22Rv1 (cell line): ENCODE measurements at regions not wholly inside any gene's neighbourhood (a gene's known extent, or its start where the extent isn't known, plus 50 kb on each side); places are given as distances from the start of the nearest gene placed in this dataset.

ENCODE experiments used
- H3K27ac ChIP-seq: fragments of 450-650 bp; 2 replicates; pipeline ENCODE4 v1.5.1; 2017
- CTCF ChIP-seq: fragments of 450-650 bp; IDR thresholded peaks from 2 replicates; pipeline ENCODE4 v1.5.1; 2017; ENCODE audit warnings: mild to moderate bottlenecking
- ZFX ChIP-seq: fragments of 450-650 bp; IDR thresholded peaks from 2 replicates; pipeline ENCODE4 v1.6.1; 2017; ENCODE audit warnings: antibody characterized with exemption, borderline replicate concordance

- no peak overlapping the region for H3K27ac ChIP-seq
- TF ChIP-seq ZFX (no peak), CTCF (no peak)
Observed at GRCh38 chr7:39808796-39809481, 141.1 kb upstream of the CDK13 start.

GRCh38 chr7:39810204-39810642 lies 139.8 kb upstream of the CDK13 start:
- H3K27ac ChIP-seq: no peak overlapping the region
- TF ChIP-seq ZFX (no peak), CTCF (peak; percentile 13; the same call in 1 of the 2 replicates)

- no peak overlapping the region for H3K27ac ChIP-seq
- TF ChIP-seq ZFX (no peak), CTCF (no peak)
Observed at GRCh38 chr7:39810710-39811109, 139.3 kb upstream of the CDK13 start.

- TF ChIP-seq CTCF: no peak
- TF ChIP-seq ZFX: no peak
- no peak overlapping the region for H3K27ac ChIP-seq
Observed at GRCh38 chr7:39811161-39811614, 138.9 kb upstream of the CDK13 start.

- no peak overlapping the region for H3K27ac ChIP-seq
- no peak for TF ChIP-seq ZFX
- TF ChIP-seq CTCF: no peak
Observed at GRCh38 chr7:39816462-39817060, 133.5 kb upstream of the CDK13 start.

GRCh38 chr7:39819514-39819913 lies 130.5 kb upstream of the CDK13 start:
- no peak overlapping the region for H3K27ac ChIP-seq
- TF ChIP-seq CTCF (no peak), ZFX (no peak)

GRCh38 chr7:39824456-39825200 lies 125.4 kb upstream of the CDK13 start:
- no peak overlapping the region for H3K27ac ChIP-seq
- TF ChIP-seq ZFX: no peak
- no peak for TF ChIP-seq CTCF
